HepG2 (cell line): ENCODE measurements at regions not wholly inside any gene's neighbourhood (a gene's known extent, or its start where the extent isn't known, plus 50 kb on each side); places are given as distances from the start of the nearest gene placed in this dataset.

Experiments used
- ATF2 ChIP-seq: sonication (generic); formaldehyde crosslinking; IDR thresholded peaks from 2 replicates; pipeline ENCODE4 v1.4.0; 2020; ENCODE audit warnings: missing genetic modification reagents
- DNMT1 ChIP-seq: sonication (generic); formaldehyde crosslinking; IDR thresholded peaks from 2 replicates; pipeline ENCODE4 v1.5.1; 2020; ENCODE audit warnings: mild to moderate bottlenecking, missing genetic modification reagents
- ELF1 ChIP-seq: sonication (generic); formaldehyde crosslinking; IDR thresholded peaks from 2 replicates; pipeline ENCODE4 v1.4.0; 2020; ENCODE audit warnings: missing genetic modification reagents
- GTF3A ChIP-seq: sonication (generic); formaldehyde crosslinking; conservative IDR thresholded peaks from 2 replicates; pipeline ENCODE4 v1.4.0; 2020; ENCODE audit warnings: mild to moderate bottlenecking, missing genetic modification reagents
- KLF6 ChIP-seq: IDR thresholded peaks from 2 replicates; pipeline ENCODE4 v1.8.0; 2016; ENCODE audit warnings: missing biosample characterization, missing genetic modification reagents
- LCORL ChIP-seq, 2 experiments: fragments of 450-650 bp in 1 of 2; sonication (generic) in 1 of 2; formaldehyde crosslinking in 1 of 2; IDR thresholded peaks; 2 replicates each; pipeline versions ENCODE4 v1.5.0 to v1.6.1; 2017 to 2020; ENCODE audit warnings: antibody characterized with exemption in 1 of 2, missing genetic modification reagents in 1 of 2
- MXD4 ChIP-seq: IDR thresholded peaks from 2 replicates; pipeline ENCODE4 v1.6.1; 2016; ENCODE audit warnings: mild to moderate bottlenecking, missing biosample characterization, missing genetic modification reagents
- RFX5 ChIP-seq: IDR thresholded peaks from 2 replicates; pipeline ENCODE4 v1.6.1; 2011; ENCODE audit warnings: low read depth, low read length, improper control_type of control experiment
- SIN3A ChIP-seq: IDR thresholded peaks from 2 replicates; pipeline ENCODE4 v1.6.1; 2011; ENCODE audit warnings: low read depth, mild to moderate bottlenecking, control low read depth, low read length, borderline replicate concordance
- SRSF4 ChIP-seq: fragments of 200-400 bp; formaldehyde crosslinking; IDR thresholded peaks from one replicate; pipeline ENCODE4 v1.6.1; 2018; ENCODE audit warnings: mild to moderate bottlenecking, low read depth, low read length, moderate library complexity; ENCODE audit not compliant: poor library complexity, severe bottlenecking
- STAG1 ChIP-seq: sonication (generic); formaldehyde crosslinking; IDR thresholded peaks from 2 replicates; pipeline ENCODE4 v1.4.0; 2020; ENCODE audit warnings: missing genetic modification reagents
- ZFP82 ChIP-seq: sonication (generic); formaldehyde crosslinking; IDR thresholded peaks from 2 replicates; pipeline ENCODE4 v1.5.1; 2020; ENCODE audit warnings: mild to moderate bottlenecking, missing genetic modification reagents, borderline replicate concordance
- ZNF264 ChIP-seq: sonication (generic); formaldehyde crosslinking; IDR thresholded peaks from 2 replicates; pipeline ENCODE4 v1.4.0; 2020; ENCODE audit warnings: missing genetic modification reagents
- ZNF788 ChIP-seq: sonication (generic); formaldehyde crosslinking; IDR thresholded peaks from 2 replicates; pipeline ENCODE4 v1.5.0; 2020; ENCODE audit warnings: mild to moderate bottlenecking, missing genetic modification reagents, borderline replicate concordance
- TF ChIP-seq, protein P1 (sequence below): sonication (generic); formaldehyde crosslinking; IDR thresholded peaks from 2 replicates; pipeline ENCODE4 v1.4.0; 2020; ENCODE audit warnings: mild to moderate bottlenecking, missing genetic modification reagents
- TF ChIP-seq, protein P2 (sequence below): sonication (generic); formaldehyde crosslinking; IDR thresholded peaks from 2 replicates; pipeline ENCODE4 v1.5.0; 2020; ENCODE audit warnings: mild to moderate bottlenecking, missing genetic modification reagents
- TF ChIP-seq, protein P3 (sequence below): sonication (generic); formaldehyde crosslinking; IDR thresholded peaks from 2 replicates; pipeline ENCODE4 v1.5.0; 2020; ENCODE audit warnings: missing genetic modification reagents, mild to moderate bottlenecking, borderline replicate concordance

DNA sequence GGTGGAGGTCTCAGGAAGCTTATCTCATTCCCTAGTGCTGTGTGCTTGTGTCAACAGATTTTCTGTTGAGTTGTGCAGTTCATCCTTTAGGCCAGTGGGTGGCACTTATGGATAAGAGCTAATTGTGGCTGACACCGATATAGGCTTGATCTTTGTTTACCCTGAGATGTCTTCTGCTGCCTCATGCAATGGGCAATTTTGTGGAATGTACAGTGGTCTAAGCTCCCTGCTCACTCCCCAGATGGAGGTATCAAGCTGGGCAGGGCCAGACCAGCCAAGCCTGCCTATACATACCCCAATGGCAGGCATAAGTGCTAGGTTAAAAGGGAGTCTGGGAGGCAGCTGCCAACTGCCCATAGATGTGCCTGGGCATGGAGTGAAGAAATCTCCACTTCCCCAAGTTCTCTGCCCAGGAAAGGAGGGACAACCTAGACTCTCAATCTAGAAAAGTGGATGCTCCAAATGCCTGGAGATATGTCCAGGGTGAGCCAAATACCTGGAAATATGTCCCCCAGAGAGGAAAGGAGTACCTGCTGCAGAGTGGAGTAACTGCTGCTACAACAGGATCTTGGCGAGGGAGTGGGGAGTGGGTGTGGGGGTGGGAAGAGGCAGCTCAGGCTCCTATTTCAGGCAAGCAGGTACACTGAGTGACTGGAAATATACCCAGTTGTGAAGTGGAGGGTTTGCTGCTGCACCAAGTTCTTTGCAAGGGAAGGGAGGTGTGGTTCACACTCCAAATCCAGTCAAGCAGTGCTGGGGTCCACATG, 53.2 kb upstream of the ARG1 start (continued):
- TF ChIP-seq, protein P1, sequence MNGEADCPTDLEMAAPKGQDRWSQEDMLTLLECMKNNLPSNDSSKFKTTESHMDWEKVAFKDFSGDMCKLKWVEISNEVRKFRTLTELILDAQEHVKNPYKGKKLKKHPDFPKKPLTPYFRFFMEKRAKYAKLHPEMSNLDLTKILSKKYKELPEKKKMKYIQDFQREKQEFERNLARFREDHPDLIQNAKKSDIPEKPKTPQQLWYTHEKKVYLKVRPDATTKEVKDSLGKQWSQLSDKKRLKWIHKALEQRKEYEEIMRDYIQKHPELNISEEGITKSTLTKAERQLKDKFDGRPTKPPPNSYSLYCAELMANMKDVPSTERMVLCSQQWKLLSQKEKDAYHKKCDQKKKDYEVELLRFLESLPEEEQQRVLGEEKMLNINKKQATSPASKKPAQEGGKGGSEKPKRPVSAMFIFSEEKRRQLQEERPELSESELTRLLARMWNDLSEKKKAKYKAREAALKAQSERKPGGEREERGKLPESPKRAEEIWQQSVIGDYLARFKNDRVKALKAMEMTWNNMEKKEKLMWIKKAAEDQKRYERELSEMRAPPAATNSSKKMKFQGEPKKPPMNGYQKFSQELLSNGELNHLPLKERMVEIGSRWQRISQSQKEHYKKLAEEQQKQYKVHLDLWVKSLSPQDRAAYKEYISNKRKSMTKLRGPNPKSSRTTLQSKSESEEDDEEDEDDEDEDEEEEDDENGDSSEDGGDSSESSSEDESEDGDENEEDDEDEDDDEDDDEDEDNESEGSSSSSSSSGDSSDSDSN (CRISPR knock-in tag): no peak
- TF ChIP-seq, protein P2, sequence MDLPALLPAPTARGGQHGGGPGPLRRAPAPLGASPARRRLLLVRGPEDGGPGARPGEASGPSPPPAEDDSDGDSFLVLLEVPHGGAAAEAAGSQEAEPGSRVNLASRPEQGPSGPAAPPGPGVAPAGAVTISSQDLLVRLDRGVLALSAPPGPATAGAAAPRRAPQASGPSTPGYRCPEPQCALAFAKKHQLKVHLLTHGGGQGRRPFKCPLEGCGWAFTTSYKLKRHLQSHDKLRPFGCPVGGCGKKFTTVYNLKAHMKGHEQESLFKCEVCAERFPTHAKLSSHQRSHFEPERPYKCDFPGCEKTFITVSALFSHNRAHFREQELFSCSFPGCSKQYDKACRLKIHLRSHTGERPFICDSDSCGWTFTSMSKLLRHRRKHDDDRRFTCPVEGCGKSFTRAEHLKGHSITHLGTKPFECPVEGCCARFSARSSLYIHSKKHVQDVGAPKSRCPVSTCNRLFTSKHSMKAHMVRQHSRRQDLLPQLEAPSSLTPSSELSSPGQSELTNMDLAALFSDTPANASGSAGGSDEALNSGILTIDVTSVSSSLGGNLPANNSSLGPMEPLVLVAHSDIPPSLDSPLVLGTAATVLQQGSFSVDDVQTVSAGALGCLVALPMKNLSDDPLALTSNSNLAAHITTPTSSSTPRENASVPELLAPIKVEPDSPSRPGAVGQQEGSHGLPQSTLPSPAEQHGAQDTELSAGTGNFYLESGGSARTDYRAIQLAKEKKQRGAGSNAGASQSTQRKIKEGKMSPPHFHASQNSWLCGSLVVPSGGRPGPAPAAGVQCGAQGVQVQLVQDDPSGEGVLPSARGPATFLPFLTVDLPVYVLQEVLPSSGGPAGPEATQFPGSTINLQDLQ (CRISPR knock-in tag): no peak; the same call in 1 of the 2 replicates
- TF ChIP-seq ZNF264 (CRISPR knock-in tag): no peak
- TF ChIP-seq STAG1: peak; percentile 95
- TF ChIP-seq ELF1 (CRISPR knock-in tag): no peak
- no peak for TF ChIP-seq ZNF788 (CRISPR knock-in tag)
- no peak for TF ChIP-seq RFX5
- no peak for TF ChIP-seq ATF2 (CRISPR knock-in tag)
- no peak for TF ChIP-seq LCORL (IDR thresholded peaks at IDR 0.05)
- TF ChIP-seq LCORL (CRISPR knock-in tag; IDR thresholded peaks at IDR 0.05): peak; percentile 58; the same call in 1 of the 2 replicates
- TF ChIP-seq MXD4: no peak
- TF ChIP-seq SIN3A: no peak
- no peak for TF ChIP-seq GTF3A
- no peak for TF ChIP-seq SRSF4
- TF ChIP-seq, protein P3, sequence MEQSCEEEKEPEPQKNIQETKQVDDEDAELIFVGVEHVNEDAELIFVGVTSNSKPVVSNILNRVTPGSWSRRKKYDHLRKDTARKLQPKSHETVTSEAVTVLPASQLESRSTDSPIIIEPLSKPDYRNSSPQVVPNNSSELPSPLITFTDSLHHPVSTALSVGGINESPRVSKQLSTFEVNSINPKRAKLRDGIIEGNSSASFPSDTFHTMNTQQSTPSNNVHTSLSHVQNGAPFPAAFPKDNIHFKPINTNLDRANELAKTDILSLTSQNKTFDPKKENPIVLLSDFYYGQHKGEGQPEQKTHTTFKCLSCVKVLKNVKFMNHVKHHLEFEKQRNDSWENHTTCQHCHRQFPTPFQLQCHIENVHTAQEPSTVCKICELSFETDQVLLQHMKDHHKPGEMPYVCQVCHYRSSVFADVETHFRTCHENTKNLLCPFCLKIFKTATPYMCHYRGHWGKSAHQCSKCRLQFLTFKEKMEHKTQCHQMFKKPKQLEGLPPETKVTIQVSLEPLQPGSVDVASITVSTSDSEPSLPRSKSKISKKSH (CRISPR knock-in tag): no peak
- TF ChIP-seq DNMT1 (CRISPR knock-in tag): peak; percentile 84
- no peak for TF ChIP-seq KLF6
- no peak for TF ChIP-seq ZFP82 (CRISPR knock-in tag)
